ENCODE measurements at regions not wholly inside any gene's neighbourhood (a gene's known extent, or its start where the extent isn't known, plus 50 kb on each side); places are given as distances from the start of the nearest gene placed in this dataset.

- DNase-seq, result no peak
Measured at GRCh38 chr5:121313886-121314285, 537.8 kb upstream of the FTMT start.

DNA sequence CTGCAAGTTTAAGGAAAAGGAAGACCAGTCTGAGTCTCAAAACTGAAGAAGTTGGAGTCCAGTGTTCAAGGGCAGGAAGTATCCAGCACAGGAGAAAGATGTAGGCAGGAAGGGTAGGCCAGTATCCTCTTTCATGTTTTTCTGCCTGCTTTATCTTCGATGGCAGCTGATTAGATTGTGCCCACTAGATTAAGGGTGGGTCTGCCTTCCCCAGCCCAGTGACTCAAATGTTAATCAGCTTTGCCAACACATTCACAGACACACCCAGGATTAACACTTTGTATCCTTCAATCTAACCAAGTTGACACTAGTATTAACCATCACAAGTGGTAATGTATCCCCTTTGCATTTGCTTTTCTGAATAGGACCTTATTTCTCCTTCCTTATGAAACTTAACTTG is 535.9 kb upstream of the FTMT start:
- no peak for DNase-seq

GRCh38 chr5:121319292-121319691 is 532.4 kb upstream of the FTMT start:
- no peak for DNase-seq

GRCh38 chr5:121325930-121326329 is 525.8 kb upstream of the FTMT start:
- DNase-seq, result no peak

DNA sequence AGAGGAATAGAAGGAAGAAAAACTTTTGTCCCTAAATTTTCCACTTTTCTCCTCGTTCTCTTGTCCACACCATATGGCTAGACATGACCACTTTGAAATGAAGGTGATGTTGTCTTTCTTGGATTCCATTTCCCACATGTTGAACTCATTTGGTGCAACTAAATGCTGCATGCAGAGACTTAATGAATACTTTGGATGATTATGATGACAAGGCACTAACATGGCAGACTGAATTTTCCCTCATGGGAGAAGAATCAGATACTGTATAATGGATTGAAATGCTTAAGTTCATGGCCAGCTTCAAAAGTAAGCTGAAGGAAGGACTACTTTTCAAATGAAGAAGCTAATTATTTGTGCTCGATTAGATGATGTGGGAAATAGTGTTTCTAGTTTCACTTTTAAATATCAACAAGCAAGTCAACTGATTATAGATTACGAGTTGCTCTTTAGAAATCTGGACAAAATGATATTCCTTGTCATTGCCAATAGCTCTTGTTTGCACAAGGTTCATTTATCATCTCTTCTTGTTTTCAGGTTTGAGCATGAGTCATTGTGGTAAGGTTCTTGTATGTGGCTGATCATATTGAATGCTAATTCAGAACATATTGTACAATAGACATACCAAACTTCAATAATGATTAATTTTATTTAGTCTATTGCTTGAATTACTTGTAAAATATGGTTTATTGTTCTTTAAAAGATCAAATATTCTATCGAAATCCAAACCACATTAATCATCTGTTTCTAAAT is 501.3 kb upstream of the FTMT start:
- no peak for DNase-seq

GRCh38 chr5:121366515-121366914 is 485.2 kb upstream of the FTMT start:
- no peak for DNase-seq

DNA sequence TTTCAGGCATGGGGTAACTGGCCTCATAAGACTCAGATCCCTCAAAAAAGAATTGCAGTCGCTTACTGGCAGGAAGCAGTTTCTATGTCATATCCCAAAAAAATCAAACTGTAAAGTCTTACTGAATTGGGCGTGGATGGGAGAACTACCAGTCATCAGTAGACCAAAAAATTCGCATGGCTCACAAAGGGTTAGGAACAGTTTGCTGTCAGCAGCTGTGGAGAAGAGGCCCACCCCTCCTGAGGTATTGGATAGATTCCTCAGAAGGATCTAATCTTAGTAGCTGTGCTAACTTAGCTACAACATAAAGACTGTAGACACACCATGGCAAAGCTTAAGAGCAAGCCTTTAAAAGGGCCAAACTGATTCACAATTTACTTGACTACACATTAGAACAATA is 478.3 kb upstream of the FTMT start:
- DNase-seq, result no peak

- no peak for DNase-seq
Measured at GRCh38 chr5:121377461-121377860, 474.2 kb upstream of the FTMT start.

DNA sequence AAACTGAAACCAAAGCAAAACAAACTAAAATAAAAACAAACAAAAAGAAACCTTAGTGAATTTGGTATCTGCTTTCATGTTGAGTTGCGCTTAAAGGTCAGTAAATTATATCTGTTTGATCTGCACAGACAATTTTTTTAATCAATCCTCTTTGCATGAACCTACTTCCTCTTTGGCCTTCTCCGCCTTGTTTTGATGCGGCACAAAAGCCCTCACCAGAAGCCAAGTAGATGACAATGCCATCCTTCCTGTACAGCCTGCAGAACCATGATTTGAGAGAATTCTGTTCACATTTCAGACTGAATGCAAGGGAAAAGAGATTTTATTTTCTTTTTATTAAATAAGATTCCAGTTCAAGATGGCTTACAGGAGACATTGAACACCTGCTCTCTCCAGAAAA is 473.6 kb upstream of the FTMT start:
- no peak for DNase-seq

DNA sequence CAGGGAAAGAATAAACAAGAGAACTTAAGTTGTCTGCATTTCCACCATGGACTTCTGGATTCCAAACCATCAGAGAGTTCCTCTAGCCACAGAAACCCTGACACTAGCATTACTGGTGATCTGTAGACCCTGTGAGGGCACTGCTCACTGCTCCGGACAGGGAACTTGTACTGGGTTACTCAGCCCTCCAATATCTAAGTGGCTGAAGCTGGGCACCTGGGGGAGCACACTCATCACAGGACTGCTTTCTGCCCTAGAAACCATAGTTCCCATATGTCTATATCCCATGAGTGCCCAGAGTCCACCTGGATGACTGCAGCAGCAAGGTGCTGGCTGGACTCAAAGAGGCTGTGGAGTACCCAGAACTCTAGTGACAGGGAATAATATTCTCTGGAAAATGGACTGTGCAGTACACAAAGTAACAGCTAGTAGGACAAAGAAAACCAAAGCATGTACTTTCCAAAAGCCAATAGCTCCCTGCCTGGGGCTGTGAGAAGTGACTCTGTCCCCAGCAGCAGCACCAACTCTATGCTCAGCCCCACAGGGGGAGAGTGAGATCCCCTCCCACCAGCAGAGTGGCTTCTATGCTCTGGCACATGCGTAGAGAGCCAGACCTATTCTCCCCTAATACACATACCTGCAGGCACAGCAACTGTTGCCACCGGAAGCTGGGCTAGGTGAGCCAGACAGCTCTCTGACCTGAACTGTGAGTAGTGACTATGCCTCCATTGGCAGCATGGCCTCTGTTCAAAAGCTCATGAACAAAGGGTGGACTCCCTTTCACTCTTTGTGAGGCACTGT is 472.9 kb upstream of the FTMT start:
- no peak for DNase-seq

- no peak for DNase-seq
Measured at GRCh38 chr5:121380066-121380465, 471.6 kb upstream of the FTMT start.

DNA sequence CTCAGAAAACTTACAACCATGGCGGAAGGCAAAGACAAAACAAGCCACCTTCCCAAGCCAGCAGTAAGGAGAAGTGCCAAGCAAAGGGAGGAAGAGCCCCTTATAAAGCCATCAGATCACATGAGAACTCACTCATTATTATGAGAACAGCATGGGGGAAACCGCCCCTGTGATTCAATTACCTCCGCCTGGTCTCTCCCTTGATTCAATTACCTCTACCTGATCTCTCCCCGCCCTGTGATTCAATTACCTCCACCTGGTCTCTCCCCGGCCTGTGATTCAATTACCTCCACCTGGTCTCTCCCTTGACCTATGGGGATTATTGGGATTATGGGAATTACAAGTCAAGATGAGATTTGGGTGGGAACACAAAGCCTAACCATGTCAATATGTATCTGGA is 467.3 kb upstream of the FTMT start:
- DNase-seq, result no peak

- DNase-seq, result no peak
Measured at GRCh38 chr5:121386334-121386733, 465.3 kb upstream of the FTMT start.

- DNase-seq, result no peak
Measured at GRCh38 chr5:121396716-121397115, 455.0 kb upstream of the FTMT start.

- no peak for DNase-seq
Measured at GRCh38 chr5:121399879-121400278, 451.8 kb upstream of the FTMT start.

GRCh38 chr5:121408778-121409177 is 442.9 kb upstream of the FTMT start:
- no peak for DNase-seq

DNA sequence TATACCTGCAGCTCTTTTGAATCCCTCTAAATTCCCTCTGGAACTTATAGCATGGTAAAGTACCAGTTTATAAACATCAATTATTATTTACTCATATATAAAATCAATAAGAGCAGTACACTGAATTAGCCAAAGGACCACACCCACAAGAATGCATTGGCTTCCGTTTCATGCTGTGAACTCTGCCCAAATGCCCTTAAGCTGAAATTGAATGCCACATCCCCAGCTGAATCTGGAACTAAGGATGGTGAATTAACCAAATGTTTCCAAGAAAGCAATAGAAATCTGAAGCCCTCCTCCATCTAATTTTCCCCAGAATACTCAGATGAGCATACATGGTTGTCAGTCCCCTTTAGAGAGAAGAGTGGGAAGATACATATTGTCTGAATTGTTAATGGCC is 436.4 kb upstream of the FTMT start:
- no peak for DNase-seq

- no peak for DNase-seq
Measured at GRCh38 chr5:121421646-121422045, 430.0 kb upstream of the FTMT start.

DNA sequence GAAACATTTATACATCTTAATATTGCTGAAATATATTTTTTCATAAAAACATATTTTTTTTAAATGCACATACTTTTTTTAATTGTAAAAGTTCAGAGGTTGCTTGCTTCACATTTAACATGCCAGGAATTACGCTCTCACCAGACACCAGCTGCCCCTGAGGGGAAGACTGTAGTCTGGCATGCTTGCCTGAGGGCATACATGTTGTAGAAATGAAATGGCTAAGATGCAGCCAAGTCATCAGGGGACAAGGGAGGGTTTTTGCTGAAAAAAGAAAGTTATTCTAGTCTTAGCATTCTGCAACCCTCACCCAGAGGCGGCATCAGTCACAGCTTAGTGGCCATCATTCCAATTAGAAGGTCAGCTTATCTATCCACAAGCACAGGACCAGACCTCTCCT is 426.7 kb upstream of the FTMT start:
- DNase-seq, result no peak

GRCh38 chr5:121426153-121426552 is 425.5 kb upstream of the FTMT start:
- DNase-seq, result no peak

DNA sequence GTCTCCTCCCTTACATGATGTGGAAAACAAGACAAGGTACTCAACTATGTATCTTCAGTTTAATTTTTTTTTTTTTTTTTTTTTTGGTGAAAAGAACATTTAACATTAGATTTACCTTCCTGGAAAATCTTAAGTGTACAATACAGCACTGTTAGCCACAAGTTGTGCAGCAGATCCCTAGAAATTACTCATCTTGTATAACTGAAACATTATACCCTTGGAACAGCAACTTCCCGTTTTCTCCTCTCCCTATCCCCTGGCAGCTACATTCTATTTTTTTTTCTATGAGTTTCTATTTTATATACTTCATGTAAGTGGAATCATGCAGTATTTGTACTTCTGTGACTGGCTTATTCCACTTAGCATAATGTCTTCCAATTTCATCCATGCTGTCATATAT is 421.9 kb upstream of the FTMT start:
- DNase-seq, result no peak

DNA sequence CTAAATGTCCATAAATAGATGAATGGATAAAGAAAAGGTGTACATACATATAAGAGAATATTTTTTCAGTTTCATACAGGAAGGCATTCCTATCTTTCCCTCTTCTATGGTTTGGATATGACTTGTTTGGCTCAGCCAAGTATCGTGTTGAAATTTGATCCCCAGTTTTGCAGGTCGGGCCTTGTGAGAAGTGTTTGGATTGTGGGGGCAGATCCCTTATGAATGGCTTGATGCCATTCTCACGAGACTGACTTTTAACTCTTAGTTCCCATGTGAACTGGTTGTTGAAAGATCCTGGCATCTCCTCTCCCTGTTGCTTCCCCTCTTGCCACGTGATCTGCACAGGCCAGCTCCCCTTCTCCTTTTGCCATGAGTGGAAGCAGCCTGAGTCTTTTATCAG is 421.1 kb upstream of the FTMT start:
- no peak for DNase-seq

GRCh38 chr5:121445511-121445910 is 406.2 kb upstream of the FTMT start:
- no peak for DNase-seq

Data from anterior cingulate cortex (tissue), 58 donors.